Heart right ventricle (tissue), 16 donors: ENCODE measurements at regions not wholly inside any gene's neighbourhood (a gene's known extent, or its start where the extent isn't known, plus 50 kb on each side); places are given as distances from the start of the nearest gene placed in this dataset.

Experiments used
- ATAC-seq, 8 donors: fragments of 200-7000 bp; cut with Tn5 transposase; one replicate each; pipeline ENCODE4 v1.9.1; 2020; ENCODE audit warnings: mild to moderate bottlenecking in 8 of 8, moderate library complexity in 8 of 8, moderate number of reproducible peaks in 1 of 8
- DNase-seq, 2 donors: peaks; one replicate each; pipeline ENCODE4 v3.0.0-alpha.2; 2020
- H3K27ac ChIP-seq, 10 donors: fragments of 200-600 bp; sonication (generic) in 2 of 10; one replicate each; pipeline versions ENCODE4 v1.5.0 to v1.8.0; 2020 to 2022; ENCODE audit warnings: mild to moderate bottlenecking in 3 of 10
- H3K27me3 ChIP-seq, 7 donors: fragments of 200-600 bp; one replicate each; pipeline ENCODE4 v1.8.0; 2021 to 2022; ENCODE audit warnings: mild to moderate bottlenecking in 2 of 7
- H3K36me3 ChIP-seq, 9 donors: fragments of 200-600 bp; sonication (generic) in 1 of 9; one replicate each; pipeline versions ENCODE4 v1.5.0 to v1.8.0; 2020 to 2022; ENCODE audit warnings: mild to moderate bottlenecking in 2 of 9
- H3K4me1 ChIP-seq, 9 donors: fragments of 200-600 bp; sonication (generic) in 1 of 9; one replicate each; pipeline versions ENCODE4 v1.5.0 to v1.8.0; 2020 to 2022; ENCODE audit warnings: mild to moderate bottlenecking in 4 of 9
- H3K4me3 ChIP-seq, 10 donors: fragments of 200-600 bp; sonication (generic) in 2 of 10; one replicate each; pipeline versions ENCODE4 v1.5.0 to v1.8.0; 2020 to 2022; ENCODE audit warnings: mild to moderate bottlenecking in 7 of 10, moderate library complexity in 2 of 10
- H3K9me3 ChIP-seq, 11 donors: fragments of 200-600 bp in 10 of 11; sonication (generic) in 2 of 11; one replicate each; pipeline versions ENCODE4 v1.5.0 to v1.8.0; 2013 to 2022; ENCODE audit warnings: mild to moderate bottlenecking in 2 of 11, control low read depth in 1 of 11, moderate library complexity in 1 of 11
- WGBS, 2 donors: extraction: QIAGEN DNeasy Blood & Tissue Kit; methylation state at CpG; one replicate each; pipeline ENCODE4 v1.1.7; 2013; ENCODE audit warnings: inconsistent platforms in 1 of 2; 5-methylcytosine and 5-hydroxymethylcytosine counted together
- intact Hi-C, 10 donors: fragments of 100-400 bp; cut with DNase I; formaldehyde crosslinking; loops; one replicate each; pipeline versions ENCODE4 v1.11.1 to v1.14.2; 2022
- TF ChIP-seq, protein P1 (sequence below), 9 donors: fragments of 200-600 bp; sonication (generic) in 2 of 9; IDR thresholded peaks; one replicate each; pipeline versions ENCODE4 v1.5.0 to v1.8.0; 2021 to 2022; ENCODE audit warnings: antibody characterized with exemption in 9 of 9, mild to moderate bottlenecking in 5 of 9, moderate library complexity in 1 of 9
- donor health status: Arrhythmogenic right ventricular cardiomyopathy.
- donor health status: ischemic (EF 13 %, LVEDD 7.1; RV severe dilation, severe dysfunction).
- donor health status: healthy with polysubstance abuse.
- donor health status: DM: no; HTN: yes; CAD: no.
- donor health status: DM: no; HTN: no; CAD: no.
- donor health status: ischemic (EF 25% LVEDD 6.9; RV normal size, moderate dysfunction).
- donor health status: ischemic (EF 25% LVEDD 5.7; RV mildly dilated, moderate dysfunction).
- donor health status: healthy.
- donor health status: DM: yes; HTN: yes; CAD: no.
- donor health status: Ischemic cardiomyopathy.
- donor health status: ischemic (EF 35%, LVEDD 5.7; RV mildly dilated, moderate dysfunction).
- donor health status: nonischemic (EF 11% LVEDD 7.7; RV severe dilation, severe dysfunction).
- donor health status: DM: yes; HTN: yes; CAD: no.
- donor health status: PGD.
- donor health status: ischemic (EF 29% LVEDD 5.4; RV normal size, mild dysfunction).
- donor health status: nonischemic (EF 23%, LVEDD 6.1; RV moderate dilation, normal function).

GRCh38 chr2:13542061-13542460 lies 825.3 kb downstream of the TRIB2 start:
- H3K9me3 ChIP-seq = no peaks in the 10 kb centered on the region
- TF ChIP-seq, protein P1, sequence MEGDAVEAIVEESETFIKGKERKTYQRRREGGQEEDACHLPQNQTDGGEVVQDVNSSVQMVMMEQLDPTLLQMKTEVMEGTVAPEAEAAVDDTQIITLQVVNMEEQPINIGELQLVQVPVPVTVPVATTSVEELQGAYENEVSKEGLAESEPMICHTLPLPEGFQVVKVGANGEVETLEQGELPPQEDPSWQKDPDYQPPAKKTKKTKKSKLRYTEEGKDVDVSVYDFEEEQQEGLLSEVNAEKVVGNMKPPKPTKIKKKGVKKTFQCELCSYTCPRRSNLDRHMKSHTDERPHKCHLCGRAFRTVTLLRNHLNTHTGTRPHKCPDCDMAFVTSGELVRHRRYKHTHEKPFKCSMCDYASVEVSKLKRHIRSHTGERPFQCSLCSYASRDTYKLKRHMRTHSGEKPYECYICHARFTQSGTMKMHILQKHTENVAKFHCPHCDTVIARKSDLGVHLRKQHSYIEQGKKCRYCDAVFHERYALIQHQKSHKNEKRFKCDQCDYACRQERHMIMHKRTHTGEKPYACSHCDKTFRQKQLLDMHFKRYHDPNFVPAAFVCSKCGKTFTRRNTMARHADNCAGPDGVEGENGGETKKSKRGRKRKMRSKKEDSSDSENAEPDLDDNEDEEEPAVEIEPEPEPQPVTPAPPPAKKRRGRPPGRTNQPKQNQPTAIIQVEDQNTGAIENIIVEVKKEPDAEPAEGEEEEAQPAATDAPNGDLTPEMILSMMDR (IDR thresholded peaks at IDR 0.05) = no peak
- no peak for ATAC-seq
- H3K36me3 ChIP-seq = no peaks in the 10 kb centered on the region
- H3K4me1 ChIP-seq = no peaks in the 10 kb centered on the region
- no peak overlapping the region for H3K27ac ChIP-seq
- DNase-seq = no peak
- intact Hi-C loops = no loop called here
- no peaks in the 10 kb centered on the region for H3K27me3 ChIP-seq
- WGBS, 2 donors = 65 to 69% methylated on average over 6 of the region's 6 CpGs
- H3K4me3 ChIP-seq = no peak overlapping the region

GRCh38 chr2:13542642-13543041 lies 825.9 kb downstream of the TRIB2 start:
- WGBS, 2 donors = 74 to 78% methylated on average over 5 of the region's 5 CpGs
- no peaks in the 10 kb centered on the region for H3K9me3 ChIP-seq
- no peak for ATAC-seq
- intact Hi-C loops = no loop called here
- no peaks in the 10 kb centered on the region for H3K27me3 ChIP-seq
- H3K36me3 ChIP-seq = no peaks in the 10 kb centered on the region
- no peak for DNase-seq
- TF ChIP-seq, protein P1 (IDR thresholded peaks at IDR 0.05) = no peak
- no peaks in the 10 kb centered on the region for H3K4me1 ChIP-seq
- no peak overlapping the region for H3K27ac ChIP-seq
- H3K4me3 ChIP-seq = no peak overlapping the region

DNA sequence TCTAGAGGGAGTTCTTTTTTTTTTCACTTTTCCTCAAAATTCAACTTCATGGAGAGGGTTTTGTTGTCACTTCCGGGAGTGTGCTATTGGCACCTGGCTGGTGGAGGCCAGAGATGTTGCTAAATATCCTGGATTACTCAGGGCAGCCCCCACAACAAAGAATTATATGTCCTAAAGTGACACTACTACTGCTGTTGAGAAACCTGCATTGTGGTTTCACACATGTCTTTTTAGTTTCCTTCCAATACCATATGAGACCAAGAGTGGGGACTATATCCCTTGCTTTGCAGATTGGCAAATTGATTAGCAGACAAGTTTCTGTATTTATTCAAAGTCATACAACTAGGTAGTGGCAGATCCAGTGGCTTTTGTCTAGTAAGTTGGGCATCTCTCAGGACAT lies 826.8 kb downstream of the TRIB2 start:
- peaks cover 0 to 3% (median 0%) of the 10 kb centered on the region in 11 donors for H3K9me3 ChIP-seq
- WGBS, 2 donors = 66 to 67% methylated on average over 1 of the region's 1 CpG
- DNase-seq (no peak), ATAC-seq (no peak)
- intact Hi-C loops = no loop called here
- H3K4me1 ChIP-seq = no peaks in the 10 kb centered on the region
- TF ChIP-seq, protein P1 (IDR thresholded peaks at IDR 0.05) = no peak
- no peaks in the 10 kb centered on the region for H3K27me3 ChIP-seq
- H3K36me3 ChIP-seq = no peaks in the 10 kb centered on the region
- H3K4me3 ChIP-seq = no peak overlapping the region
- H3K27ac ChIP-seq = no peak overlapping the region

DNA sequence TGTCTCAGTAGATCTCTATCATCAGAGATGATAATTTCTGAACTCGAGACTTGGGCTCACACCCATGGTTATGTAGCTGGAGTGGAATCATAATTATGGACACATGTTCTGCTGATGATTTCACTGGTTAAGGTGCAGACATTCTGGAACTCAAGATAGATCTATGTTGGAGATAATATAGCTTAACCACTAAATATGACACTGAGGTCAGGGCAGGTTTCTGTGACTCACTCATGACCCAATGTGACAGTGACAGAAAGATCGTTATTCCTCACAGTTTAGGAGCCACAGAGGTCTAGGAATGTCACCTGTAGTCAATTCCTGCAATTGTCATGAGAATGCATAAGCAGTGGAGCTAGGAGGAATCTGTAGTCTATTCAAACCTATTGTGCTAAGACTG lies 828.6 kb downstream of the TRIB2 start:
- ATAC-seq = no peak
- intact Hi-C loops = no loop called here
- no peak for DNase-seq
- Histone ChIP-seq H3K27ac (no peak overlapping the region), H3K4me3 (no peak overlapping the region), H3K27me3 (no peaks in the 10 kb centered on the region), H3K4me1 (no peaks in the 10 kb centered on the region), H3K36me3 (no peaks in the 10 kb centered on the region), H3K9me3 (peaks cover 0 to 3% (median 0%) of the 10 kb centered on the region in 11 donors)
- WGBS, 2 donors = 27 to 47% methylated on average over 2 of the region's 2 CpGs
- TF ChIP-seq, protein P1 (IDR thresholded peaks at IDR 0.05) = no peak

- TF ChIP-seq, protein P1 (IDR thresholded peaks at IDR 0.05) = no peak
- intact Hi-C loops = no loop called here
- 77 to 84% methylated on average over 1 of the region's 1 CpG for WGBS, 2 donors
- Histone ChIP-seq H3K9me3 (peaks cover 0 to 3% (median 0%) of the 10 kb centered on the region in 11 donors), H3K36me3 (no peaks in the 10 kb centered on the region), H3K4me1 (no peaks in the 10 kb centered on the region), H3K27me3 (no peaks in the 10 kb centered on the region), H3K27ac (no peak overlapping the region), H3K4me3 (no peak overlapping the region)
- no peak for DNase-seq
- no peak for ATAC-seq
Observed at GRCh38 chr2:13546131-13546530, 829.4 kb downstream of the TRIB2 start.
